Breast epithelium (tissue), 3 donors: ENCODE measurements at regions not wholly inside any gene's neighbourhood (a gene's known extent, or its start where the extent isn't known, plus 50 kb on each side); places are given as distances from the start of the nearest gene placed in this dataset.

Experiments
- POLR2A ChIP-seq: fragments of 450-650 bp; IDR thresholded peaks from one replicate; pipeline ENCODE4 v1.6.1; 2016; ENCODE audit warnings: antibody characterized with exemption, mild to moderate bottlenecking, moderate library complexity
- POLR2AphosphoS5 ChIP-seq, 3 donors: sonication (generic); formaldehyde crosslinking; IDR thresholded peaks; one replicate each; pipeline ENCODE4 v1.6.1; 2017; ENCODE audit warnings: antibody characterized with exemption in 3 of 3

DNA sequence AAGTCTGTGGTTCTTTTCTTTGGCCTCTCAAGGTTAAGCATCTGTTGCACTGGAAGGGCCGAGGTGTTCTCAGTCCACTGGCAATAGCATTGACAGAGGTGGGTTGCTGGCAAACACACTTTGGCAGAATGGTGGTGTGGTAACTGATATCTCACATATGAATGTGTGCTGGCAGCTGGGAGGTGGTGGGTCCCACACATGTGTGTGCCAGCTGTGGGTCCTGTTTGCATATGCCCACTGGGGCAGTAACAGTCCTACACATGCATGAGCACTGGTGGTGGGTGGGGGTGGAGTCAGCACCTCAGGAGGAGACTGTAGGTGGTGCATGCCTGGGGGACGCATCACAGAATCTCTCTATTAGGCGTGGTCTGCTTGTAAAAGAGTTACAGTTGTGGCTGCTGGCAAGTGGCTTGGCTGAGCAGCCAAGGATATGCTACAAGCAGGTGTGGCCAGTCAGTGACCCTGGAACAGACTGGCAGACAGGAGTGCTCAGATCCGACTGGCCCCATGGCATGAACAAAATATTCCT lies 934.3 kb downstream of the GRIK2 start:
- TF ChIP-seq POLR2A, result no peak
- no peak for TF ChIP-seq POLR2AphosphoS5 (IDR thresholded peaks at IDR 0.05)
